ENCODE measurements at regions not wholly inside any gene's neighbourhood (a gene's known extent, or its start where the extent isn't known, plus 50 kb on each side); places are given as distances from the start of the nearest gene placed in this dataset.

DNA sequence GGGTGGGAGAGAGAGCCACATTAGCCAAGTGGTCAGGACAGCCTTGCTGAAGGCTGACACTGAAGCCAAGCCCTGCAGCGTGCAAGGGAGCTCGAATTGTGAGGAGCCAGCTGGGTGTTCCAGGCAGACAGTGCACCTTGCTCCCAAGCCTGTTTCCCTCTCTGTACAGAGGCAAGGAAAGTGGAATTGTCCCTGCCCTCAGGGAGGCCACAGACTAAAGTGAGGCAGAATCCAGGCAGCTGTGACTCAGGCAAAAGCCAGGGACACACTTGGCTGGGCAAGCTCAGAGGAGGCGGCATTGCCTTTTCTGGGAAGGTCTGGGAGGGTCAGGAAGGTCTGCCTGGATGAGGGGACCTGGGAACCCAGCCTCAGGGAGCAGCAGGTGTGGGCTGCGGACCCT, 50.2 kb upstream of the LMX1B start:
- TF ChIP-seq, protein P1, sequence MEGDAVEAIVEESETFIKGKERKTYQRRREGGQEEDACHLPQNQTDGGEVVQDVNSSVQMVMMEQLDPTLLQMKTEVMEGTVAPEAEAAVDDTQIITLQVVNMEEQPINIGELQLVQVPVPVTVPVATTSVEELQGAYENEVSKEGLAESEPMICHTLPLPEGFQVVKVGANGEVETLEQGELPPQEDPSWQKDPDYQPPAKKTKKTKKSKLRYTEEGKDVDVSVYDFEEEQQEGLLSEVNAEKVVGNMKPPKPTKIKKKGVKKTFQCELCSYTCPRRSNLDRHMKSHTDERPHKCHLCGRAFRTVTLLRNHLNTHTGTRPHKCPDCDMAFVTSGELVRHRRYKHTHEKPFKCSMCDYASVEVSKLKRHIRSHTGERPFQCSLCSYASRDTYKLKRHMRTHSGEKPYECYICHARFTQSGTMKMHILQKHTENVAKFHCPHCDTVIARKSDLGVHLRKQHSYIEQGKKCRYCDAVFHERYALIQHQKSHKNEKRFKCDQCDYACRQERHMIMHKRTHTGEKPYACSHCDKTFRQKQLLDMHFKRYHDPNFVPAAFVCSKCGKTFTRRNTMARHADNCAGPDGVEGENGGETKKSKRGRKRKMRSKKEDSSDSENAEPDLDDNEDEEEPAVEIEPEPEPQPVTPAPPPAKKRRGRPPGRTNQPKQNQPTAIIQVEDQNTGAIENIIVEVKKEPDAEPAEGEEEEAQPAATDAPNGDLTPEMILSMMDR (IDR thresholded peaks at IDR 0.05), result no peak
- TF ChIP-seq POLR2AphosphoS5 (IDR thresholded peaks at IDR 0.05) (no peak), POLR2A (IDR thresholded peaks at IDR 0.05; ENCODE audit: low read depth) (no peak), EP300 (IDR thresholded peaks at IDR 0.05) (no peak)

Data from esophagus muscularis mucosa (tissue), 4 donors.